HG03439 (cell line): ENCODE measurements at regions not wholly inside any gene's neighbourhood (a gene's known extent, or its start where the extent isn't known, plus 50 kb on each side); places are given as distances from the start of the nearest gene placed in this dataset.
A peak's percentile ranks its signal among the peaks of the same experiment; 100 is the strongest.
"Not testable (repeated sequence)": the region's sequence is repeated elsewhere in the genome, so short reads cannot be mapped to it uniquely, and the experiment has no call there.

Experiments used
- ATAC-seq: cut with Tn5 transposase; IDR thresholded peaks from one replicate; pipeline ENCODE4 v1.9.1; 2021; ENCODE audit warnings: mild to moderate bottlenecking, moderate library complexity; ENCODE audit not compliant: unreplicated experiment

DNA sequence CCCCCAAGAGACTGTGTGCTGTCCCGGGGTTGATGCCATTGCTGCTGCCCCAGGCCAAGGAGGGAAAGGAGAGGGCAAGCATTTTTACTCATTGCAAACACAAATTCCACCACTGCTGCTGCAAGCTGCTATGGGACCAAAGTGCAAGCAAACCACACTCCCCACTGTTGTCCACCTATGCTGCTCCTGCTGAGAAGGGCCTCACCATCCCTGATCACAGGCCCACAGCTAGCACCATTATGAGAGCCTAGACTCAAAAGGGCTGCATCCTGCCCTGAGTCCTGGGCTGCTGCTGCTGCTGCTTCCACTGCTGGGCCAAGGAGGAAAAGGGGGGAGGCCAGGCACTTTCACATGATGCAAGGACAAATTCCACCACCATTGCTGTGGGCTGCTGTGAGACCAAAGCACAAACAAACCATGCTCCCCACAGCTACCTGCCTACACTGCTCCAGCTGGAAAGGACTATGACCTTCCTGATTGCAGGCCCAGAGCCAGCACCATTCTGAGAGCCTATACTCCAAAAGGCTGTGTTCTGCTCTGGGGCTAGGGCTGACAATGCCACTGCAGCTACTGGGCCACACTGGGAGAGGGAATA is 218.2 kb upstream of the ZCCHC13 start:
- no peak for ATAC-seq

DNA sequence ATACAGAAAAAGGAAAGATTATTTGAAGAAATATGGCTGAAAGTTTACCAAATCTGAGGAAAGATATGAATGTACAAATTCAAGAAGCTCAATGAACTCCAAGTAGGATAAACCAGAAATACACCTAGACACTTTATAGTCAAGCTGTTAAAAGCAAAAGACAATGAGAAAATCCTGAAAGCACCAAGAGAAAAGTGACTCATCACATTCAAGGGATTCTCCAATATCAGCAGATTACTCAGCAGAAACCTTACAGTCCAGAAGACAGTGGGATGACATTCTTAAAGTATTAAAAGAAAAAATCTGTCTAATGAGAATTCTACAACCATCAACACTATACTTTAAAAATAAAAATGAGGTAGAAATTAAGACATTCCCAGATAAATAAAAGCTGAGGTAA is 223.8 kb upstream of the ZCCHC13 start:
- ATAC-seq, result no peak

DNA sequence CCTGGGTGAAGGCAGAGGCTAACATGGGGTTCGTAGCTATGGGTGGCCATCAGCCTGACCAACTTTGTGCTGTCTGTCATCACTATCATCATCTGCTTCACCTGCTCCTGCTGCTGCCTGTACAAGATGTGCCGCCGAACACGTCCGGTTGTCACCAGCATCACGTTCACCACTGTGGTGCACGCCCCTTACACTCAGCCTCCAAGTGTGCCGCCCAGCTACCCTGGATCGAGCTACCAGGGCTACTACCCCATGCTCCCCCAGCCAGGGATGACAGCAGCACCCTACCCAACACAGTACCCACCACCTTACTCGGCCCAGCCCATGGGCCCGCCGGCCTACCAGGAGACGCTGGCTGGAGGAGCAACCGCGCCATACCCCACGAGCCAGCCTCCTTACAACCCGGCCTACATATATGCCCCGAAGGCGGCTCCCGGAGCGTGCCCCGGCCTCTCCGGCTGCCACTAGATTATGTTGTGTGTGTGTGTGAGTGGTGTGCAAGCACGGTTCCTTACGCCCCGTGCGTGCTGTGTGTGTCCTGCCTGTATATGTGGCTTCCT is 213.4 kb upstream of the XIST start:
- no peak for ATAC-seq

DNA sequence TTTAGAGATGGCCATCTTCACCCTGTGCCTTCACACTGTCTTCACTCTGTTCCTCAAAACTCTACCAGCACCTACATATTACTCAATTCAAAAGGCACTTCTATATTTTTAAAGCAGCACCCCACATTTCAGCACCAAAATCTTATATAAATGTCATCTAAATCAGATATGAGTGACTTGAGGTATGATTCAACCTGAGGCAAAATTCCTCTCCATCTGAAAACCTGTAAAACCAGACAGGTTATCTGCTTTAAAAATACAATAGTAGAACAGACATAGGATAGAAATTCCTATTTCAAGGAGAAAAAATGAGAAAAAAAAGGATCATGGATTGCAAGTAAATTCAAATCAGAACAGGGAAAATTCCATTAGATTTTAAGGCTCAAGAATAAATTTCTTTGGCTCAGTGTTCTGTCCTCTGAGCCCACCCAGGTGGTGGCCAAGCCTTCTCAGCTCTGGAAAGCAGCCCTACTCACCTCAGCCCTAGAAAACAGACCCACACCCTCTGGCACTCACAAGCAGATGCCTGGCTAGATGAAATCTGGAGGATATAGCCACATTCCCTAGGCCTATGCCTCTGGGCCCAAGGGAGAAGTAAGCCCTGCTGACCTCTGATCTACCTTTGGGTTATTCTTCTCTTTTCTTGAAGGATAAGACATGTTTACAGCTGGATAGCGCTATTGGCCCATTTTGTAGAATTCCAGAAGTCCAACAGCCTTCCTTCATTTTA is 211.1 kb upstream of the XIST start:
- ATAC-seq, result no peak

DNA sequence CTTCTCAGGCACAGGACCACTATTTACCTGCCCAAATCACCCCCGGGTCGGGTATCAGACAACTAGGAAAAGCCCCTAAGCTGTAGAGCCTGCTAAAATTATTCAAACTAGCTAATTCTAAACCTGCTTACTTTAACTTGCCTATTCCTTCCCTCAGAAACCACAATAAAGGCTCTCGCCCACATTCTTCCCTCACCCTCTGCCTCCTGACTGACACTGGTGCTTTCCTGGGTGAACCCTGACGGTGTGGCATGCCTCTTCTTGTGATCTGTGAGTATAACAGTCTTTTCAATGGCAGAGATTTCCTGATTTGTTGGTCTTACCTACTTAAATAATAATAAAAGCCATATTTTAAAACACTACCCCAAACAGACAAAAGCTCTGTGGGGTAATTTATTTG is 209.4 kb upstream of the XIST start:
- no peak for ATAC-seq

DNA sequence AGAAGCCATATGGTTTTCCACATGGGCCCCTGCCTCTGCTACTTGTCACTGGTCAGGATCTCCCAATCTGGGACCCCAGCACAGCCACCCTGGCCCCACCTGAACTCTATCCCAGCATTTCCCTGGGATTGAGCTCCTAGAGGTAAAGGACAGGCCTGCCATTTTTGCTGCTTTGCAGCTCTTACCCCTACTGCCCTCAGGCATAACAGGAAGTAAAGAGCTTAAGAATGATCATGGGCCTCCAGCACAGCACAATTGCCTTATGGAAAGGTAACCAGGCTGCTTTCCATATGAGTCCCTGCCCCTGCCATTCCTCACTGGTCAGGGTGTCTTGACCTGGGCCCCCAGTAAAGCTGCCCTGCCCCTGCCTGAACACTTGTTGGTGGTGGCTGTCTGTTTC is 196.6 kb upstream of the XIST start:
- ATAC-seq, result no peak

DNA sequence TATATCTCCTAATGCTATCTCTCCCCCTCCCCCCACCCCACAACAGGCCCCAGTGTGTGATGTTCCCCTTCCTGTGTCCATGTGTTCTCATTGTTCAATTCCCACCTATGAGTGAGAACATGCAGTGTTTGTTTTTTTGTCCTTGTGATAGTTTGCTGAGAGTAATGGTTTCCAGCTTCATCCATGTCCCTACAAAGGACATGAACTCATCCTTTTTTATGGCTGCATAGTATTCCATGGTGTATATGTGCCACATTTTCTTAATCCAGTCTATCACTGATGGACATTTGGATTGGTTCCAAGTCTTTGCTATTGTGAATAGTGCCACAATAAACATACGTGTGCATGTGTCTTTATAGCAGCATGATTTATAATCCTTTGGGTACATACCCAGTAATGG is 181.6 kb upstream of the XIST start:
- not testable (repeated sequence) for ATAC-seq

DNA sequence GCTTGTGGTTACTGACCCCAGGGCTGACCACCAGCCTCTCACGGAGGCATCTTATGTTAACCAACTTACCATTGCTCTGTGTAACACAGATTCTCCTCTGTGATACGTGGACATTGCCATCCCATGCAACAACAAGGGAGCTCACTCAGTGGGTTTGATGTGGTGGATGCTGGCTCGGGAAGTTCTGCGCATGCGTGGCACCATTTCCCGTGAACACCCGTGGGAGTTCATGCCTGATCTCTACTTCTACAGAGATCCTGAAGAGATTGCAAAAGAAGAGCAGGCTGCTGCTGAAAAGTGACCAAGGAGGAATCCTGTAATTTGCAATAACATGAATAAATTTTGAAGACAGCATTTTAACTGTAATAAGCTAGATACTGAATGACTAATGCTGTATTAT is 179.0 kb upstream of the XIST start:
- not testable (repeated sequence) for ATAC-seq

DNA sequence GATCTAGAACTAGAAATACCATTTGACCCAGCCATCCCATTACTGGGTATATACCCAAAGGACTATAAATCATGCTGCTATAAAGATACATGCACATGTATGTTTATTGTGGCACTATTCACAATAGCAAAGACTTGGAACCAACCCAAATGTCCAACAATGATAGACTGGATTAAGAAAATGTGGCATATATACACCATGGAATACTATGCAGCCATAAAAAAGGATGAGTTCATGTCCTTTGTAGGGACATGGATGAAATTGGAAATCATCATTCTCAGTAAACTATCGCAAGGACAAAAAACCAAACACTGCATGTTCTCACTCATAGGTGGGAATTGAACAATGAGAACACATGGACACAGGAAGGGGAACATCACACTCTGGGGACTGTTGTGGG is 178.3 kb upstream of the XIST start:
- not testable (repeated sequence) for ATAC-seq

DNA sequence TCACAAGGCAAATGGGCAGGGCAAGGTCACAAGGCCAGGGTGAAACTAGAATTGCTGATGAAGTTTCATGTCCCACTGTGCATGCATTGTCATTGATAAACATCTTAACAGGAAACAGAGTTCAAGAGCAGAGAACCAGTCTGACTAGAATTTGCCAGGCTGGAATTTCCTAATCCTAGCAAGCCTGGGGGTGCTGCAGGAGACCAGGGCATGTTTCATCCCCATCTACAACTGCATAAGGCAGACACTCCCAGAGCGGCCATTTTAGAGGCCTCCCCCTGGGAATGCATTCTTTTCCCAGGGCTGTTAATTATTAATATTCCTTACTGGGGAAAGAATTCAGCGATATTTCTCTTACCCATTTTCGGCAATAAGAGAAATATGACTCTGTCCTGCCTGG is 172.6 kb upstream of the XIST start:
- ATAC-seq, result not testable (repeated sequence)

DNA sequence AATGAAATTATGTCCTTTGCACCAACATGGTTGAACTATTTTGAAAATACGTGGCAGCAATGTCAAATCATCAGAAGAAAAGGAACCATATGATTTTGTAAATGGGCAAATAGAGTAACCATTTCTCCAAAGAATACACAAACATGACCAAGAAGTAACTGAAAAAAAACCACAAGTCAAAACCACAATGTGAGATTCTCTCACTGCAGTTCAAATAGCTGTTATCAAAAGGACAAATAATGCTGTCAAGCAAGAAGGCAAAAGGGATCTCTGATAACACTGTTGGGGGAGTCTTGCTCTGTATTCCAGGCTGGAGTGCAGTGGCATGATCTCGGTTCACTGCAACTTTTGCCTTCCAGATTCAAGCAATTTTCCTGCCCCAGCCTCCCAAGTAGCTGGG is 170.7 kb upstream of the XIST start:
- no peak for ATAC-seq

DNA sequence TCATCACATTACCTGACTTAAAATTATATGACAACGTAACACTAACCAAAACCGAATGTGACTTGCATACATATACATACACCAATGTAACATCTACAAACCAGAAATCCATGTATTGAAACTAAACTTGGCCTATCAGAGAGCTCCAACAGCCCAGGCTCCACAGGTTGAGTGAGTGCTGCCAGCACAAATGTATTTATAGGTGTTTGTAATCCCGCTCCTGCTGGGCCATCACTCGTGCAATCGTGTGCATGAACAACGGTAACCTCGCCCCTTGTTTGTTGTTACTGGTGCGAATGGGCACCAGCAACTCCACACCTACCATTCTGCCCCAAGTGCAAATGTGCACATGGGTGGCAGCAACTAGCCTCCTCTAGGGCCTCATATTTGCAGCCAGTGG is 165.7 kb upstream of the XIST start:
- ATAC-seq, result no peak

DNA sequence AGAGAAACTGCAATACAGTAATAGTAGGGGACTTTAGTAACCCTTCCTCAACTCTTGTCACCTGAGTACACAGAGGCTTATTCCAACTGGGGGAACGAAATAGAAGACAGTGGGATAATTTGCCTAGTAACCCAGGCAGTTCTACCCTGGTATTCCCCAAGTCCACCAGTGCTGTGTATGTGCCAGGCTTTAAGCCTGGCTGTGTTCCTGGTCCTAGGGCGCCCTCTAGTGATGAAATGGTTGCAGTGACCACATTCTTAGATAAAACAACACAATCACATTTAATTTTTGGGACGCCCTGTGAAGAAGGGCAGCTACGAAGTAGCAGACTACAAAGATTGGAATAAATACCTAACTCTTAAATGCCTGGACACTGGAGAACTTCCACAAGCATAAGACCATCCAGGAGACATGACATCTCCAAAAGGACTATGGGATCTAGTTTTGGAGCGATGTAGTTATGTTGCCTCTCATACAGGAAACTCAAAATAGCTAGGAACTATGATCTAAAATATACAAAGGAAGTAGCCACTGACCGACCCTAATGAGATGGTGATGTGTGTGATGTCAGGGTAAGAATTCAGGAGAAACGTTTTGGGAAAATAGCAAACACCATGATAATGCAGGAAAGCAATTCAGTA is 163.0 kb upstream of the XIST start:
- peak; percentile 73 for ATAC-seq

DNA sequence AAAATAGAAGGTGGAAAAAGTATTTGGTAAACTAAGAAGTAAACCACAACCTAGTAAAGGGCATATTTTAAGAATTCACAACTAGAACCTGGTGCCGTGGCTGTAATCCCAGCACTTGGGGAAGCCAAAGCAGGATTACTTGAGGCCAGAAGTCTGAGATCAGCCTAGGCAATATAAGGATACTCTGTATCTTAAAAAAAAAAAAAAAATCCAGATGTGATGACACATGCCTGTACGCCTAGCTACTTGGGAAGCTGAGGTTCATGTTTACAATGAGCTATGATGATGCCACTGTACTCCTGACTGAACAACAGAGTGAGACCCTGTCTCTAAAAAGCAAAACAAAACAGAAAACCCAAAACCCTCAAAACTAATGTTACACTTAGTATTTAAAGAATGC is 156.5 kb upstream of the XIST start:
- ATAC-seq, result no peak

DNA sequence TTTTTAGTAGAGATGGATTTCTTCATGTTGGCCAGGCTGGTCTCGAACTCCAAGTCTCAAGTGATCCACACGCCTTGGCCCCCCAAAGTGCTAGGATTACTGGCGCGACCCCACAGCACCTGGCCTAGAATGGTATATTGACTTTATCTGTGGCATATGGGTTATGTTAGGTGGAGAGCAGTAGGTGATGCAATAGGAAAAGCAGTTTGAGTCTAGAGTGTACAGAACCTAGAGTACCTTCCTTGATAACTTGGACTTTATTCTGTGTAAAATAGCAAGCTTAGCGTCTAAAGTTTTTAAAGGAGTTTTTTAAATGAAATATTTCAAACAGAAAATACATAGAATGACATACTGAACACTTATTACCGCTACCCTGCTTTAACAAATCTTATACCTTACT is 139.5 kb upstream of the XIST start:
- ATAC-seq, result no peak

DNA sequence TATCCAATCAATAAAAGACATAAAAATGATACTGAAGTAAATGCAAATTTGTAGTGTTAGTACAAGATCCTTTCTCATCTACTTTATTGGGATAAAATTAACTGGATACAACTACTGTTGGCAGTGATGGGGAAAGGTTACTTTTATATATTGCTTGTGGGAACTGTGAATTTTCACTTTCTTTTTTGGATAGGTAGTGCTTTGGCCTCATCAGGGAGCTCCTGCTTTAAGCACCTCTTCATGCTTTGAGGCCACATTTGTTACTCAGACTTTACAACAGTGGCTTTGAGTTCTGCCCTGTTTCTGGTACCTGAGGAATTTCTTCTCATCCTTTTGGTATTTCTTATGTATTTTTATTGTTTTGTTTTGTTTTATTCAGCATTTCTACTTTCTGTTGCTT is 134.7 kb upstream of the XIST start:
- no peak for ATAC-seq

DNA sequence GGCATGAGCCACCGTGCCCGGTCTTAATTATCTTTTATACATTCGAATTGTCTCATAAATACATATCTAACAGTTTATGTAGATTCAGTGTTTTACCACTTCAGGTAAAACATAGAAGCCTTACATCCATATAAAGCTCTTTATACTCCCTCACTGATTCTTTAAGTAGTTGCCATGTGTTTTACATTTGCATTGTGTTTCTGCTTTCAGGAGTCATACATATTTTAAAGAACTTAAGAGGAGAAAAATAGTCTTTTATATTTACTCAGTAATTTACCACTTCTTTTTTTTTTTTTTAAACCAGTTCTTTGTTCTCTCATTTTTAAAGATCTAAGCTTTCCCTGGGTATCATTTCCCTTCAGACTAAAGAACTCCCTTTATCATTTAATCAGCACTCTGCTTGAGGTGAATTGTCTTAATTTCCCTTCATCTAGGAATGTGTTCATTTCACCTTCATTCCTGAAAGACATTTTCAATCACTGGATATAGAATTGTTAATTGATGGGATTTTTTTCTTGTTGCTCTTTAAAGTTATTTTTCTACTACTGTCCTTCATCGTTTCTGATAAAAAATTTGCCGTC is 127.1 kb upstream of the XIST start:
- no peak for ATAC-seq

DNA sequence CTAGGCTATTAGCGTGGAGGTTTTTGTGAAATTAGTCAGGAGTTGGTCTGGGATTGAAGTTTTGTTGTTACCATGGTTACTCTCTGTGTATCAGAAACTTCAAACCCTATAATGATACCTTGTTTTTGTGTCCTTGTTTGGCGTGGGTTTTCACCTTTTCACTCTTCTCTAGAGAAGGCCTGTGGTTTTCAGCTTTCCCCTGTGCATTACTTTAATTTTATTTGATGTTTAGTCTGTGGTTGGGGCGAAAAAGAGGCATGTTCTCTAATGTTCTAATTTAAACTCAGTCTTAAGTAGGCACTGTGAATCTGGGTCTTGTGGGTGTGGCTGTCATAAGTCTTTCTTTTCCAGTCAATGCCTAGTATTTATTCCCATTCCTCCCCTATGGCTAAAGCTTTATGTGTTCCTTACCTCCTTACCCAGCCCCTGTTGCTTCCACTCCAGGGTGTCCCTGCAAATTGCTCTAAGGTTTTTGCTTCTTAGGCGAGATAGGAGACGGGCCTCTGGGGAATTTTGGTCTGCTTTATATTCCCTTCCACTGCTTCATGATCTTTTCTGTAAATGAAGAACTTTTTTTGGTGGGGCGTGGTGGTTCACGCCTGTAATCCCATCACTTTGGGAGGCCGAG is 125.1 kb upstream of the XIST start:
- peak; percentile 71 for ATAC-seq

DNA sequence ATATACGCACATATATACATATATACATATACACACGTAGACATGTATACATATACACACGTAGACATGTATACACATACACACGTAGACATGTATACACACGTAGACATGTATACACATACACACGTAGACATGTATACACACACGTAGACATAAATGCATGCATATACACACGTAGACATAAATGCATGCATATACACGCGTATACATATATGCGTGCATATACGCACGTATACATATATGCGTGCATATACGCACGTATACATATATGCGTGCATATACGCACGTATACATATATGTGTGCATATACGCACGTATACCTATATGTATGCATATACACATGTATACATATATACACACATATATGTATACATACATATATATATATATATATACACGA is 114.9 kb upstream of the XIST start:
- not testable (repeated sequence) for ATAC-seq

DNA sequence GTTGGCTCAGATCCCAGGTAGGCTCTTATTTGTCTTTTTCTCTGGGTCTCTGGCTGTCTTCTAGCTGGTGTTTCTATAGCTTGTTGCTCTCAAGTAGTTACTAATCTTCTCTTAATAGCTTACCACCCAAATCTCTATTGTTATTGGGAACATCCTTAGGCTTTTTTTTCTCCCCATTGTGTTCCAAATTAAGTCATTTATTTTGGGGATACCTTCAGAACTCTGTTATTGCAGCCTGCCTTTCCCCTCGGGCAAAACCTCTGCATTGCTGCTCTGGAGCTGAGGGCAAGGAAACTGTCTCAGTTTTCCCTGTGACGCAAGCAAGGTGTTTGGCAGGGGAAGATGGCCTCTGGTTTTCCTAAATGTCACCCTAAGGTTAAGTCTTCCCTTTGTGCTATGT is 113.3 kb upstream of the XIST start:
- ATAC-seq, result no peak

DNA sequence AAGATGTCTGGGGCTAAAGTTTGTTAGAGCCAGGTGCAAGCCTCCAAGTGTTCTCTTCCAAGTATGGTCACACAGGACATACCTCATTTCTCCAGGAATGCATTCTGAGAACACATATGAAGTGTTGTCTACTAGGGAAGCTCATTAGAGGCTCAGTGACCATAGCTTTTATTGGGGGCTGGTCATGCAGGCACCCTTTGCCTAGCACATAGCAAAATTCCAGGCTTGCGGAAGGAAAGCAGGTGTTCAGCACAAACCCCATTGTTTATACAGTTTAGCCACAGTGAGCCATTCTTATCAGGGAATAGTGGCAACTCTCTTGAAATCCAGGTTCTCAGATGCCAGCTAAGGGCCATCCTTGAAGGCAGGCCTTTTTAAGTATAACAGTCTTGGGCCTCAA is 112.1 kb upstream of the XIST start:
- no peak for ATAC-seq
